IMR-90 (cell line): ENCODE measurements at regions not wholly inside any gene's neighbourhood (a gene's known extent, or its start where the extent isn't known, plus 50 kb on each side); places are given as distances from the start of the nearest gene placed in this dataset.

Source experiments
- BHLHE40 ChIP-seq: fragments of 150-350 bp; IDR thresholded peaks from 2 replicates; pipeline ENCODE4 v1.6.1; 2016; ENCODE audit warnings: mild to moderate bottlenecking, low read depth, low read length
- CEBPB ChIP-seq: IDR thresholded peaks from 2 replicates; pipeline ENCODE4 v1.6.1; 2012; ENCODE audit warnings: low read depth, low read length, improper control_type of control experiment
- FOS ChIP-seq: fragments of 150-350 bp; IDR thresholded peaks from 2 replicates; pipeline ENCODE4 v1.6.1; 2016; ENCODE audit warnings: low read depth, low read length
- MAZ ChIP-seq: IDR thresholded peaks from 2 replicates; pipeline ENCODE4 v1.6.1; 2012; ENCODE audit warnings: low read depth, mild to moderate bottlenecking, low read length, improper control_type of control experiment, moderate library complexity, borderline replicate concordance
- MXI1 ChIP-seq: IDR thresholded peaks from 2 replicates; pipeline ENCODE4 v1.6.1; 2012; ENCODE audit warnings: low read depth, mild to moderate bottlenecking, low read length, moderate library complexity, borderline replicate concordance
- NFE2L2 ChIP-seq: fragments of 150-350 bp; IDR thresholded peaks from 2 replicates; pipeline ENCODE4 v1.6.1; 2016; ENCODE audit warnings: low read depth, mild to moderate bottlenecking, low read length
- POLR2A ChIP-seq: IDR thresholded peaks from 2 replicates; pipeline ENCODE4 v1.6.1; 2012; ENCODE audit warnings: mild to moderate bottlenecking, low read depth, low read length
- SMC3 ChIP-seq: fragments of 150-350 bp; IDR thresholded peaks from 2 replicates; pipeline ENCODE4 v1.6.1; 2016; ENCODE audit warnings: low read depth, mild to moderate bottlenecking, antibody characterized with exemption, low read length, moderate library complexity
- TF ChIP-seq, protein P1 (sequence below): conservative IDR thresholded peaks from 2 replicates; pipeline ENCODE4 v1.5.1; 2012; ENCODE audit warnings: mild to moderate bottlenecking, low read depth, low read length, improper control_type of control experiment
- TF ChIP-seq, protein P2 (sequence below): fragments of 150-350 bp; IDR thresholded peaks from 2 replicates; pipeline ENCODE4 v1.6.1; 2017; ENCODE audit warnings: mild to moderate bottlenecking, antibody characterized with exemption, low read length, low read depth
- TF ChIP-seq, protein P3 (sequence below): fragments of 150-350 bp; IDR thresholded peaks from 2 replicates; pipeline ENCODE4 v1.6.1; 2016; ENCODE audit warnings: low read depth, mild to moderate bottlenecking, low read length, moderate library complexity, borderline replicate concordance

DNA sequence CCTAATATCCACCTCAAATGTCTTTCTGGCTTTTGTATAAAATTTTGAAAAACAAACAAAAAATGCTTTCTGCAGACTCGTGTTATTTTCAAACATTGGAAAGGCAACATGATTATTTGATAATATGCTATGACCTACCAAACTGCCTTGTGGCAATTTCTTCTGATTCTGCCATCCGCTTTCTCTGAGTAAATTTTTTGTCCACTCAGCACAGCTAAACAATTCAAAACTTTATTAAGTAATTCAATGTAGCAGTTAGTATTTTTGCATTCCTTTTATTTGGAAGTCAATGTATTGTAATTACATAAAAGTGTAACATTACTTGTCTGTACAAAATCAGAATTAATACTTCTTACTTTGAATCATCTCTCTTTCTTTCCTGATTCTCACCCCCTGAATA lies 1206.6 kb upstream of the EYS start:
- TF ChIP-seq, protein P1, sequence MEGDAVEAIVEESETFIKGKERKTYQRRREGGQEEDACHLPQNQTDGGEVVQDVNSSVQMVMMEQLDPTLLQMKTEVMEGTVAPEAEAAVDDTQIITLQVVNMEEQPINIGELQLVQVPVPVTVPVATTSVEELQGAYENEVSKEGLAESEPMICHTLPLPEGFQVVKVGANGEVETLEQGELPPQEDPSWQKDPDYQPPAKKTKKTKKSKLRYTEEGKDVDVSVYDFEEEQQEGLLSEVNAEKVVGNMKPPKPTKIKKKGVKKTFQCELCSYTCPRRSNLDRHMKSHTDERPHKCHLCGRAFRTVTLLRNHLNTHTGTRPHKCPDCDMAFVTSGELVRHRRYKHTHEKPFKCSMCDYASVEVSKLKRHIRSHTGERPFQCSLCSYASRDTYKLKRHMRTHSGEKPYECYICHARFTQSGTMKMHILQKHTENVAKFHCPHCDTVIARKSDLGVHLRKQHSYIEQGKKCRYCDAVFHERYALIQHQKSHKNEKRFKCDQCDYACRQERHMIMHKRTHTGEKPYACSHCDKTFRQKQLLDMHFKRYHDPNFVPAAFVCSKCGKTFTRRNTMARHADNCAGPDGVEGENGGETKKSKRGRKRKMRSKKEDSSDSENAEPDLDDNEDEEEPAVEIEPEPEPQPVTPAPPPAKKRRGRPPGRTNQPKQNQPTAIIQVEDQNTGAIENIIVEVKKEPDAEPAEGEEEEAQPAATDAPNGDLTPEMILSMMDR, result no peak
- TF ChIP-seq POLR2A (no peak), MAZ (no peak), FOS (no peak), SMC3 (no peak), NFE2L2 (no peak), BHLHE40 (no peak), CEBPB (no peak), MXI1 (no peak)
- TF ChIP-seq, protein P2, sequence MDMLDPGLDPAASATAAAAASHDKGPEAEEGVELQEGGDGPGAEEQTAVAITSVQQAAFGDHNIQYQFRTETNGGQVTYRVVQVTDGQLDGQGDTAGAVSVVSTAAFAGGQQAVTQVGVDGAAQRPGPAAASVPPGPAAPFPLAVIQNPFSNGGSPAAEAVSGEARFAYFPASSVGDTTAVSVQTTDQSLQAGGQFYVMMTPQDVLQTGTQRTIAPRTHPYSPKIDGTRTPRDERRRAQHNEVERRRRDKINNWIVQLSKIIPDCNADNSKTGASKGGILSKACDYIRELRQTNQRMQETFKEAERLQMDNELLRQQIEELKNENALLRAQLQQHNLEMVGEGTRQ, result no peak
- TF ChIP-seq, protein P3, sequence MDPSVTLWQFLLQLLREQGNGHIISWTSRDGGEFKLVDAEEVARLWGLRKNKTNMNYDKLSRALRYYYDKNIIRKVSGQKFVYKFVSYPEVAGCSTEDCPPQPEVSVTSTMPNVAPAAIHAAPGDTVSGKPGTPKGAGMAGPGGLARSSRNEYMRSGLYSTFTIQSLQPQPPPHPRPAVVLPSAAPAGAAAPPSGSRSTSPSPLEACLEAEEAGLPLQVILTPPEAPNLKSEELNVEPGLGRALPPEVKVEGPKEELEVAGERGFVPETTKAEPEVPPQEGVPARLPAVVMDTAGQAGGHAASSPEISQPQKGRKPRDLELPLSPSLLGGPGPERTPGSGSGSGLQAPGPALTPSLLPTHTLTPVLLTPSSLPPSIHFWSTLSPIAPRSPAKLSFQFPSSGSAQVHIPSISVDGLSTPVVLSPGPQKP, result no peak
